Activated naive CD4-positive, alpha-beta T cell treated with anti-CD3 and anti-CD28 coated beads for 36 hours (primary cell): ENCODE measurements at regions not wholly inside any gene's neighbourhood (a gene's known extent, or its start where the extent isn't known, plus 50 kb on each side); places are given as distances from the start of the nearest gene placed in this dataset.
"Not testable (repeated sequence)": the region's sequence is repeated elsewhere in the genome, so short reads cannot be mapped to it uniquely, and the experiment has no call there.

ENCODE experiments used
- CTCF ChIA-PET: fragments of 350-600 bp; sonication (Branson Sonifier 250); formaldehyde crosslinking; loops from one replicate; lab custom pipeline; 2021; ENCODE audit warnings: antibody characterized with exemption; lab: Charles Lee
- DNase-seq: peaks from one replicate; pipeline ENCODE4 v3.0.0-alpha.2; 2020
- H3K27ac Mint-ChIP-seq: one replicate; pipeline ENCODE4 v1.8.0; 2021; ENCODE audit warnings: mild to moderate bottlenecking, mixed read lengths
- H3K27me3 Mint-ChIP-seq: one replicate; pipeline ENCODE4 v1.8.0; 2021; ENCODE audit warnings: low read depth, mixed read lengths
- H3K36me3 Mint-ChIP-seq: one replicate; pipeline ENCODE4 v1.8.0; 2021; ENCODE audit warnings: low read depth, mixed read lengths
- H3K4me1 Mint-ChIP-seq: one replicate; pipeline ENCODE4 v1.8.0; 2021; ENCODE audit warnings: low read depth, mixed read lengths
- H3K4me3 Mint-ChIP-seq: one replicate; pipeline ENCODE4 v1.8.0; 2021; ENCODE audit warnings: mild to moderate bottlenecking, moderate library complexity, mixed read lengths
- H3K9me3 Mint-ChIP-seq: one replicate; pipeline ENCODE4 v1.8.0; 2021; ENCODE audit warnings: mixed read lengths
- intact Hi-C: fragments of 100-400 bp; cut with micrococcal nuclease; formaldehyde crosslinking; loops from one replicate; pipeline ENCODE4 v1.15.1; 2023

DNA sequence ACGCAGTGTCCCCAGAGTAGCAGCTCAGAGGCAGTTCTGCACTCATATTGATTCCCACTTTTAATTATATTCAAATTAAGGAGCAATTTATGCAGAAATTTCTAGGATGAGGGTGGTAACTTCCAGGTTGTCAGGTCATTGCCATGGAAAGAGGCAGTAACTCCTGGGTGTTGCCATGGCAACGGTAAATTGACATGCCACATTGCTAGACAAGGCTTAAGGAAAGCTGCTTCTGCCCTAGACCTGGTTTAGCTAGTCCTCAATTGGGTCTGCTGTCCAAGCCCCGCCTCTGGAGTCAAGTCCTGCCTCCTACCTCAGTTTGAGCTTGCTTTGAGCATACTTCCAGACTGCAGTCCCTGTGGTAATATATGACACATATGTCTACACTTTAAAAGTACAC, 53.8 kb upstream of the CXorf66 start:
- intact Hi-C loops, CTCF ChIA-PET, H3K27ac Mint-ChIP-seq, H3K9me3 Mint-ChIP-seq, H3K4me3 Mint-ChIP-seq, H3K27me3 Mint-ChIP-seq, DNase-seq, H3K4me1 Mint-ChIP-seq, H3K36me3 Mint-ChIP-seq: not testable (repeated sequence)
